ENCODE measurements at regions not wholly inside any gene's neighbourhood (a gene's known extent, or its start where the extent isn't known, plus 50 kb on each side); places are given as distances from the start of the nearest gene placed in this dataset.

GRCh38 chr3:184632551-184633236 lies 71.1 kb downstream of the EPHB3 start:
- no peak for TF ChIP-seq CTCF (conservative IDR thresholded peaks at IDR 0.05)
- no peak for TF ChIP-seq EZH2 (IDR thresholded peaks at IDR 0.05; ENCODE audit: low read depth)
